ENCODE measurements at regions not wholly inside any gene's neighbourhood (a gene's known extent, or its start where the extent isn't known, plus 50 kb on each side); places are given as distances from the start of the nearest gene placed in this dataset.

- DNase-seq (ENCODE audit: low read depth), result no peak
Observed at GRCh38 chr1:219523411-219523810, 89.5 kb downstream of the ZC3H11B start.

GRCh38 chr1:219521325-219521724 is 91.6 kb downstream of the ZC3H11B start:
- DNase-seq (ENCODE audit: low read depth), result no peak

- no peak for DNase-seq (ENCODE audit: low read depth)
Observed at GRCh38 chr1:219520241-219520640, 92.7 kb downstream of the ZC3H11B start.

- no peak for DNase-seq (ENCODE audit: low read depth)
Observed at GRCh38 chr1:219518907-219519248, 94.0 kb downstream of the ZC3H11B start.

- DNase-seq (ENCODE audit: low read depth), result no peak
Observed at GRCh38 chr1:219518168-219518906, 94.6 kb downstream of the ZC3H11B start.

- no peak for DNase-seq (ENCODE audit: low read depth)
Observed at GRCh38 chr1:219517031-219517430, 95.9 kb downstream of the ZC3H11B start.

- DNase-seq (ENCODE audit: low read depth), result no peak
Observed at GRCh38 chr1:219514728-219515127, 98.2 kb downstream of the ZC3H11B start.

GRCh38 chr1:219507437-219507836 is 105.5 kb downstream of the ZC3H11B start:
- no peak for DNase-seq (ENCODE audit: low read depth)

- no peak for DNase-seq (ENCODE audit: low read depth)
Observed at GRCh38 chr1:219506936-219507335, 106.0 kb downstream of the ZC3H11B start.

GRCh38 chr1:219506473-219506899 is 106.4 kb downstream of the ZC3H11B start:
- no peak for DNase-seq (ENCODE audit: low read depth)

GRCh38 chr1:219505886-219506285 is 107.0 kb downstream of the ZC3H11B start:
- no peak for DNase-seq (ENCODE audit: low read depth)

- DNase-seq (ENCODE audit: low read depth), result no peak
Observed at GRCh38 chr1:219503604-219504003, 109.3 kb downstream of the ZC3H11B start.

GRCh38 chr1:219500327-219500897 is 112.5 kb downstream of the ZC3H11B start:
- no peak for DNase-seq (ENCODE audit: low read depth)

GRCh38 chr1:219498666-219499065 is 114.2 kb downstream of the ZC3H11B start:
- no peak for DNase-seq (ENCODE audit: low read depth)

- no peak for DNase-seq (ENCODE audit: low read depth)
Observed at GRCh38 chr1:219495737-219496408, 117.0 kb downstream of the ZC3H11B start.

GRCh38 chr1:219492717-219493116 is 120.2 kb downstream of the ZC3H11B start:
- no peak for DNase-seq (ENCODE audit: low read depth)

GRCh38 chr1:219490566-219490965 is 122.3 kb downstream of the ZC3H11B start:
- DNase-seq (ENCODE audit: low read depth), result no peak

- DNase-seq (ENCODE audit: low read depth), result no peak
Observed at GRCh38 chr1:219489636-219490035, 123.3 kb downstream of the ZC3H11B start.

- DNase-seq (ENCODE audit: low read depth), result no peak
Observed at GRCh38 chr1:219488275-219488674, 124.6 kb downstream of the ZC3H11B start.

- no peak for DNase-seq (ENCODE audit: low read depth)
Observed at GRCh38 chr1:219483530-219483929, 129.4 kb downstream of the ZC3H11B start.

- DNase-seq (ENCODE audit: low read depth), result no peak
Observed at GRCh38 chr1:219480011-219480410, 132.9 kb downstream of the ZC3H11B start.

- DNase-seq (ENCODE audit: low read depth), result no peak
Observed at GRCh38 chr1:219478811-219479210, 134.1 kb downstream of the ZC3H11B start.

GRCh38 chr1:219477861-219478260 is 135.0 kb downstream of the ZC3H11B start:
- DNase-seq (ENCODE audit: low read depth), result no peak

All from stimulated activated CD4-positive, alpha-beta T cell treated with anti-CD3 and anti-CD28 coated beads, Interleukin-2, amount 100 ng/mL, for 4 hours (primary cell).